GM23338 (cell line): ENCODE measurements at regions not wholly inside any gene's neighbourhood (a gene's known extent, or its start where the extent isn't known, plus 50 kb on each side); places are given as distances from the start of the nearest gene placed in this dataset.

Source experiments
- ATAC-seq: fragments of 200-7000 bp; cut with Tn5 transposase; 3 replicates; pipeline ENCODE4 v1.9.1; 2020
- DNase-seq: peaks from one replicate; pipeline ENCODE4 v3.0.0-alpha.2; 2015; ENCODE audit warnings: low spot score
- H2AFZ ChIP-seq: fragments of 200-600 bp; sonication (generic); 2 replicates; pipeline ENCODE4 v1.8.0; 2016; ENCODE audit warnings: antibody characterized with exemption, mild to moderate bottlenecking, moderate library complexity
- H3F3A ChIP-seq: fragments of 200-600 bp; sonication (generic); replicated peaks from 2 replicates; pipeline ENCODE4 v1.8.0; 2017; ENCODE audit warnings: antibody characterized with exemption, mixed run types, low read depth
- H3K27ac ChIP-seq: fragments of 200-600 bp; sonication (generic); 2 replicates; pipeline ENCODE4 v1.6.1; 2016; ENCODE audit warnings: low read depth
- H3K27me3 ChIP-seq: fragments of 200-600 bp; sonication (generic); 2 replicates; pipeline ENCODE4 v1.8.0; 2016; ENCODE audit warnings: mild to moderate bottlenecking, mixed run types, moderate library complexity; ENCODE audit not compliant: insufficient read depth
- H3K36me3 ChIP-seq: fragments of 200-600 bp; sonication (generic); 2 replicates; pipeline ENCODE4 v1.8.0; 2016; ENCODE audit warnings: mild to moderate bottlenecking; ENCODE audit not compliant: insufficient read depth
- H3K4me1 ChIP-seq: fragments of 200-600 bp; sonication (generic); 2 replicates; pipeline ENCODE4 v1.8.0; 2016; ENCODE audit warnings: mild to moderate bottlenecking, moderate library complexity; ENCODE audit not compliant: insufficient read depth
- H3K4me2 ChIP-seq: fragments of 200-600 bp; sonication (generic); 2 replicates; pipeline ENCODE4 v1.7.1; 2017; ENCODE audit warnings: mixed run types
- H3K4me3 ChIP-seq: fragments of 200-600 bp; sonication (generic); 2 replicates; pipeline ENCODE4 v1.6.1; 2016; ENCODE audit warnings: mixed run types
- H3K79me2 ChIP-seq: fragments of 200-600 bp; sonication (generic); replicated peaks from 2 replicates; pipeline ENCODE4 v1.8.0; 2017; ENCODE audit warnings: mild to moderate bottlenecking; ENCODE audit not compliant: insufficient read depth
- H3K9me2 ChIP-seq: fragments of 200-600 bp; sonication (generic); 2 replicates; pipeline ENCODE4 v1.8.0; 2017; ENCODE audit not compliant: insufficient read depth
- H4K20me1 ChIP-seq: fragments of 200-600 bp; sonication (generic); replicated peaks from 2 replicates; pipeline ENCODE4 v1.8.0; 2017; ENCODE audit warnings: mild to moderate bottlenecking; ENCODE audit not compliant: insufficient read depth
- H3K27ac Mint-ChIP-seq: 2 replicates; pipeline ENCODE4 v1.8.0; 2020; ENCODE audit warnings: inconsistent platforms, mild to moderate bottlenecking, moderate library complexity, mixed read lengths
- H3K27me3 Mint-ChIP-seq: 3 replicates; pipeline ENCODE4 v1.8.0; 2022; ENCODE audit warnings: low read depth, mild to moderate bottlenecking, moderate library complexity, mixed read lengths, inconsistent platforms; ENCODE audit not compliant: insufficient read depth, poor library complexity
- H3K36me3 Mint-ChIP-seq: 3 replicates; pipeline ENCODE4 v1.8.0; 2021; ENCODE audit warnings: low read depth, mild to moderate bottlenecking, inconsistent platforms, moderate library complexity, mixed read lengths
- H3K4me1 Mint-ChIP-seq: 3 replicates; pipeline ENCODE4 v1.8.0; 2020; ENCODE audit warnings: mild to moderate bottlenecking, inconsistent platforms, mixed read lengths
- H3K4me3 Mint-ChIP-seq: 3 replicates; pipeline ENCODE4 v1.8.0; 2021; ENCODE audit warnings: moderate library complexity, mild to moderate bottlenecking, inconsistent platforms, mixed read lengths
- H3K9me3 Mint-ChIP-seq: 3 replicates; pipeline ENCODE4 v1.8.0; 2020; ENCODE audit warnings: moderate library complexity, mild to moderate bottlenecking, inconsistent platforms, mixed read lengths
- CREB1 ChIP-seq: fragments of 250-450 bp; sonication (Bioruptor Pico); IDR thresholded peaks from 2 replicates; pipeline ENCODE4 v1.5.0; 2020; ENCODE audit warnings: low read depth, mild to moderate bottlenecking, moderate library complexity
- JUNB ChIP-seq: IDR thresholded peaks from one replicate; pipeline ENCODE4 v1.6.1; 2016; ENCODE audit warnings: antibody characterized with exemption; ENCODE audit not compliant: unreplicated experiment
- NANOG ChIP-seq: IDR thresholded peaks from 2 replicates; pipeline ENCODE4 v1.6.1; 2016; ENCODE audit warnings: antibody characterized with exemption, borderline replicate concordance
- POLR2AphosphoS5 ChIP-seq: IDR thresholded peaks from 2 replicates; pipeline ENCODE4 v1.6.1; 2016; ENCODE audit warnings: antibody characterized with exemption, low read depth
- STAT1 ChIP-seq: IDR thresholded peaks from one replicate; pipeline ENCODE4 v1.6.1; 2016; ENCODE audit warnings: antibody characterized with exemption; ENCODE audit not compliant: unreplicated experiment
- ZNF114 ChIP-seq: fragments of 250-450 bp; sonication (Bioruptor Pico); IDR thresholded peaks from 2 replicates; pipeline ENCODE4 v1.5.0; 2020; ENCODE audit warnings: mild to moderate bottlenecking, moderate library complexity
- ZNF331 ChIP-seq: fragments of 250-450 bp; sonication (Bioruptor Pico); IDR thresholded peaks from 2 replicates; pipeline ENCODE4 v1.5.0; 2020; ENCODE audit warnings: low read depth, mild to moderate bottlenecking, moderate library complexity
- TF ChIP-seq, protein P1 (sequence below): IDR thresholded peaks from one replicate; pipeline ENCODE4 v1.6.1; 2018; ENCODE audit warnings: antibody characterized with exemption; ENCODE audit not compliant: unreplicated experiment
- TF ChIP-seq, protein P2 (sequence below): IDR thresholded peaks from 2 replicates; pipeline ENCODE4 v1.6.1; 2016; ENCODE audit warnings: antibody characterized with exemption
- TF ChIP-seq, protein P3 (sequence below), 2 experiments: fragments of 200-600 bp in 1 of 2; sonication (generic) in 1 of 2; conservative IDR thresholded peaks; 2 replicates each; pipeline versions ENCODE4 v1.5.1 to v1.6.1; 2016 to 2017; ENCODE audit warnings: antibody characterized with exemption in 2 of 2, low read depth in 2 of 2, mild to moderate bottlenecking in 2 of 2, moderate library complexity in 1 of 2

DNA sequence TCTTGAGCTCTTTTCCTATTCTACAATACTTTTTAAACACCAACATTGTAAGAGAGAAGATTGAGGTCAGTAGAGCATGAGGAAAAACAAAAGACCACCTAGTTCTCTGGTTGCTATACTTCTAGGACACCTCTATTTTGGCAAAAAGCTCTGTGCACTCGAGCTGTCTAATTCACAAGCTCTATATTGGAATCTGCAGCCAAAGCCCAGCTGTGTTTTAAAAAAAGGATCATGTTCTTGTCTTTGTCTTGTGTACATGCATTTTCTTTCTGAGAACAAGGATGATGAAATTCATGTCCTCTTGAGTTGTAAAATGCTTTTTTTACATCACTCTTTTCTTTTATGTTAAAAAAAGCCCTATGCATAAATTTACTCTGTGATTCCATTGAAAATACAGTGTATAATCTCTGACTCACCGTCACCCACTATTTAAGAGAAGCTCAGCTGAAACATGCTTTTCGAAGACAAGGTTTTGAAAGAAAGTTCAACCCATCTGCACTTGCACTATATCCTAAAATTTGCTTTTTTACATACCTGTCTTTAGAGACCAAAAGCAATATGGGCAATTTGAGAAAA is 215.5 kb upstream of the VSTM2A start:
- Histone ChIP-seq H4K20me1 (no peaks in the 10 kb centered on the region), H3K4me1 (0 out of 2 replicates have a peak, but pooled peaks cover 5% of the 10 kb centered on the region), H3K9me2 (peaks cover 7% of the 10 kb centered on the region; the same call in 1 of the 2 replicates), H3F3A (no peaks in the 10 kb centered on the region), H3K36me3 (peaks cover 3% of the 10 kb centered on the region; the same call in 1 of the 2 replicates), H3K4me2 (no peak overlapping the region), H3K79me2 (no peaks in the 10 kb centered on the region), H3K4me3 (no peak overlapping the region), H2AFZ (no peak overlapping the region), H3K27ac (no peak overlapping the region), H3K27me3 (no peaks in the 10 kb centered on the region)
- TF ChIP-seq, protein P1, sequence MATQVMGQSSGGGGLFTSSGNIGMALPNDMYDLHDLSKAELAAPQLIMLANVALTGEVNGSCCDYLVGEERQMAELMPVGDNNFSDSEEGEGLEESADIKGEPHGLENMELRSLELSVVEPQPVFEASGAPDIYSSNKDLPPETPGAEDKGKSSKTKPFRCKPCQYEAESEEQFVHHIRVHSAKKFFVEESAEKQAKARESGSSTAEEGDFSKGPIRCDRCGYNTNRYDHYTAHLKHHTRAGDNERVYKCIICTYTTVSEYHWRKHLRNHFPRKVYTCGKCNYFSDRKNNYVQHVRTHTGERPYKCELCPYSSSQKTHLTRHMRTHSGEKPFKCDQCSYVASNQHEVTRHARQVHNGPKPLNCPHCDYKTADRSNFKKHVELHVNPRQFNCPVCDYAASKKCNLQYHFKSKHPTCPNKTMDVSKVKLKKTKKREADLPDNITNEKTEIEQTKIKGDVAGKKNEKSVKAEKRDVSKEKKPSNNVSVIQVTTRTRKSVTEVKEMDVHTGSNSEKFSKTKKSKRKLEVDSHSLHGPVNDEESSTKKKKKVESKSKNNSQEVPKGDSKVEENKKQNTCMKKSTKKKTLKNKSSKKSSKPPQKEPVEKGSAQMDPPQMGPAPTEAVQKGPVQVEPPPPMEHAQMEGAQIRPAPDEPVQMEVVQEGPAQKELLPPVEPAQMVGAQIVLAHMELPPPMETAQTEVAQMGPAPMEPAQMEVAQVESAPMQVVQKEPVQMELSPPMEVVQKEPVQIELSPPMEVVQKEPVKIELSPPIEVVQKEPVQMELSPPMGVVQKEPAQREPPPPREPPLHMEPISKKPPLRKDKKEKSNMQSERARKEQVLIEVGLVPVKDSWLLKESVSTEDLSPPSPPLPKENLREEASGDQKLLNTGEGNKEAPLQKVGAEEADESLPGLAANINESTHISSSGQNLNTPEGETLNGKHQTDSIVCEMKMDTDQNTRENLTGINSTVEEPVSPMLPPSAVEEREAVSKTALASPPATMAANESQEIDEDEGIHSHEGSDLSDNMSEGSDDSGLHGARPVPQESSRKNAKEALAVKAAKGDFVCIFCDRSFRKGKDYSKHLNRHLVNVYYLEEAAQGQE: no peak
- TF ChIP-seq, protein P2, sequence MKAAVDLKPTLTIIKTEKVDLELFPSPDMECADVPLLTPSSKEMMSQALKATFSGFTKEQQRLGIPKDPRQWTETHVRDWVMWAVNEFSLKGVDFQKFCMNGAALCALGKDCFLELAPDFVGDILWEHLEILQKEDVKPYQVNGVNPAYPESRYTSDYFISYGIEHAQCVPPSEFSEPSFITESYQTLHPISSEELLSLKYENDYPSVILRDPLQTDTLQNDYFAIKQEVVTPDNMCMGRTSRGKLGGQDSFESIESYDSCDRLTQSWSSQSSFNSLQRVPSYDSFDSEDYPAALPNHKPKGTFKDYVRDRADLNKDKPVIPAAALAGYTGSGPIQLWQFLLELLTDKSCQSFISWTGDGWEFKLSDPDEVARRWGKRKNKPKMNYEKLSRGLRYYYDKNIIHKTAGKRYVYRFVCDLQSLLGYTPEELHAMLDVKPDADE: no peak
- no peak for TF ChIP-seq CREB1 (CRISPR knock-in tag)
- TF ChIP-seq, protein P3, sequence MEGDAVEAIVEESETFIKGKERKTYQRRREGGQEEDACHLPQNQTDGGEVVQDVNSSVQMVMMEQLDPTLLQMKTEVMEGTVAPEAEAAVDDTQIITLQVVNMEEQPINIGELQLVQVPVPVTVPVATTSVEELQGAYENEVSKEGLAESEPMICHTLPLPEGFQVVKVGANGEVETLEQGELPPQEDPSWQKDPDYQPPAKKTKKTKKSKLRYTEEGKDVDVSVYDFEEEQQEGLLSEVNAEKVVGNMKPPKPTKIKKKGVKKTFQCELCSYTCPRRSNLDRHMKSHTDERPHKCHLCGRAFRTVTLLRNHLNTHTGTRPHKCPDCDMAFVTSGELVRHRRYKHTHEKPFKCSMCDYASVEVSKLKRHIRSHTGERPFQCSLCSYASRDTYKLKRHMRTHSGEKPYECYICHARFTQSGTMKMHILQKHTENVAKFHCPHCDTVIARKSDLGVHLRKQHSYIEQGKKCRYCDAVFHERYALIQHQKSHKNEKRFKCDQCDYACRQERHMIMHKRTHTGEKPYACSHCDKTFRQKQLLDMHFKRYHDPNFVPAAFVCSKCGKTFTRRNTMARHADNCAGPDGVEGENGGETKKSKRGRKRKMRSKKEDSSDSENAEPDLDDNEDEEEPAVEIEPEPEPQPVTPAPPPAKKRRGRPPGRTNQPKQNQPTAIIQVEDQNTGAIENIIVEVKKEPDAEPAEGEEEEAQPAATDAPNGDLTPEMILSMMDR (conservative IDR thresholded peaks at IDR 0.05; ENCODE audit: low read depth in 2 of 2): no peak
- TF ChIP-seq ZNF114 (CRISPR knock-in tag): no peak
- no peak for TF ChIP-seq JUNB
- TF ChIP-seq ZNF331 (CRISPR knock-in tag): no peak
- no peak for TF ChIP-seq STAT1
- no peak for TF ChIP-seq NANOG
- TF ChIP-seq POLR2AphosphoS5: no peak
- Mint-ChIP-seq H3K36me3 (peaks cover 29% of the 10 kb centered on the region), H3K27me3 (peaks cover 3% of the 10 kb centered on the region), H3K27ac (no peak overlapping the region), H3K9me3 (peaks cover 35% of the 10 kb centered on the region), H3K4me1 (peaks cover 5% of the 10 kb centered on the region; the same call in 2 of the 3 replicates), H3K4me3 (no peak overlapping the region)
- DNase-seq: no peak
- ATAC-seq: no peak
